Spleen (tissue), 11 donors: ENCODE measurements at regions not wholly inside any gene's neighbourhood (a gene's known extent, or its start where the extent isn't known, plus 50 kb on each side); places are given as distances from the start of the nearest gene placed in this dataset.
"Not testable (repeated sequence)": the region's sequence is repeated elsewhere in the genome, so short reads cannot be mapped to it uniquely, and the experiment has no call there.

Experiments
- DNase-seq: peaks from one replicate; pipeline ENCODE4 v3.0.0-alpha.2; 2020
- H3K27ac ChIP-seq, 8 donors: fragments of 200-600 bp; sonication (generic) in 7 of 8; 1 replicate in 4 of 8; 2 replicates in 4 of 8; pipeline versions ENCODE4 v1.5.0 to v1.8.0; 2016 to 2021; ENCODE audit warnings: inconsistent platforms in 4 of 8, mild to moderate bottlenecking in 4 of 8, moderate library complexity in 1 of 8
- H3K27me3 ChIP-seq, 7 donors: fragments of 200-600 bp; sonication (generic) in 6 of 7; replicated peaks in 1 of 7; 1 replicate in 4 of 7; 2 replicates in 3 of 7; pipeline versions ENCODE4 v1.5.0 to v1.8.0; 2016 to 2021; ENCODE audit warnings: inconsistent platforms in 3 of 7, mild to moderate bottlenecking in 1 of 7
- H3K36me3 ChIP-seq, 6 donors: fragments of 200-600 bp; sonication (generic) in 5 of 6; 1 replicate in 4 of 6; 2 replicates in 2 of 6; pipeline versions ENCODE4 v1.5.0 to v1.8.0; 2016 to 2021; ENCODE audit warnings: inconsistent platforms in 2 of 6
- H3K4me1 ChIP-seq, 6 donors: fragments of 200-600 bp; sonication (generic) in 5 of 6; 1 replicate in 3 of 6; 2 replicates in 3 of 6; pipeline versions ENCODE4 v1.5.0 to v1.8.0; 2016 to 2021; ENCODE audit warnings: inconsistent platforms in 3 of 6
- H3K4me3 ChIP-seq, 8 donors: fragments of 200-600 bp; sonication (generic) in 7 of 8; 1 replicate in 4 of 8; 2 replicates in 4 of 8; pipeline versions ENCODE4 v1.5.0 to v1.8.0; 2016 to 2021; ENCODE audit warnings: inconsistent platforms in 4 of 8, mild to moderate bottlenecking in 4 of 8, moderate library complexity in 2 of 8
- H3K9me3 ChIP-seq, 8 donors: fragments of 200-600 bp; sonication (generic) in 7 of 8; 1 replicate in 4 of 8; 2 replicates in 4 of 8; pipeline versions ENCODE4 v1.5.0 to v1.8.0; 2016 to 2021; ENCODE audit warnings: inconsistent platforms in 4 of 8
- POLR2AphosphoS5 ChIP-seq, 3 donors: sonication (generic); formaldehyde crosslinking; IDR thresholded peaks; one replicate each; pipeline ENCODE4 v1.5.1; 2017; ENCODE audit warnings: antibody characterized with exemption in 3 of 3
- whole genome bisulfite sequencing, 5 donors: extraction: QIAGEN DNeasy Blood & Tissue Kit in 3 of 5; methylation state at CpG; one replicate each; pipeline versions ENCODE4 v1.1.5 to v1.1.7; 2013 to 2018; 5-methylcytosine and 5-hydroxymethylcytosine counted together
- intact Hi-C: fragments of 100-400 bp; cut with DNase I; formaldehyde crosslinking; loops from one replicate; pipeline ENCODE4 v1.15.0; 2023; ENCODE audit warnings: low total_unique reads
- donor health status: healthy with polysubstance abuse.
- donor health status: DM: no; HTN: no; CAD: no; lungs with moderate emphysema.
- donor health status: DM: no; HTN: no; CAD: no.
- donor health status: Bipolar disorder and iron deficiency.
- donor health status: healthy.
- donor health status: DM: no; HTN: no; CAD: no.
- donor health status: DM: yes; HTN: yes; CAD: no.

GRCh38 chr15:85253196-85253915 lies 127.0 kb upstream of the AKAP13 start:
- H3K4me3 ChIP-seq, intact Hi-C loops, H3K36me3 ChIP-seq: not testable (repeated sequence)

GRCh38 chr15:85254961-85255360 lies 125.4 kb upstream of the AKAP13 start:
- H3K36me3 ChIP-seq, H3K27ac ChIP-seq, H3K4me3 ChIP-seq, H3K9me3 ChIP-seq, intact Hi-C loops, H3K27me3 ChIP-seq, DNase-seq: not testable (repeated sequence)
- H3K4me1 ChIP-seq = peaks cover 0 to 30% (median 13%) of the 10 kb centered on the region in 6 donors
- 89 to 96% (median 92%) methylated on average over 7 to 9 of the region's 9 CpGs for WGBS, 5 donors

More at GRCh38 chr15:85253196-85253915, 127.0 kb upstream of the AKAP13 start:
- peaks cover 0 to 30% (median 13%) of the 10 kb centered on the region in 6 donors for H3K4me1 ChIP-seq
- DNase-seq = peak; percentile 72
- H3K27ac ChIP-seq, H3K9me3 ChIP-seq, H3K27me3 ChIP-seq: not testable (repeated sequence)
- WGBS, 5 donors = 52 to 66% (median 62%) methylated on average over 4 to 15 of the region's 15 CpGs

GRCh38 chr15:85255502-85255901 lies 124.9 kb upstream of the AKAP13 start:
- H3K36me3 ChIP-seq, H3K4me3 ChIP-seq, H3K27me3 ChIP-seq, intact Hi-C loops, H3K9me3 ChIP-seq: not testable (repeated sequence)
- peak overlapping the region in 1 of 8 donors; percentile 64 for H3K27ac ChIP-seq
- 85 to 90% (median 89%) methylated on average over 19 to 24 of the region's 24 CpGs for WGBS, 5 donors
- peak; percentile 69 for DNase-seq
- peaks cover 0 to 30% (median 13%) of the 10 kb centered on the region in 6 donors for H3K4me1 ChIP-seq

DNA sequence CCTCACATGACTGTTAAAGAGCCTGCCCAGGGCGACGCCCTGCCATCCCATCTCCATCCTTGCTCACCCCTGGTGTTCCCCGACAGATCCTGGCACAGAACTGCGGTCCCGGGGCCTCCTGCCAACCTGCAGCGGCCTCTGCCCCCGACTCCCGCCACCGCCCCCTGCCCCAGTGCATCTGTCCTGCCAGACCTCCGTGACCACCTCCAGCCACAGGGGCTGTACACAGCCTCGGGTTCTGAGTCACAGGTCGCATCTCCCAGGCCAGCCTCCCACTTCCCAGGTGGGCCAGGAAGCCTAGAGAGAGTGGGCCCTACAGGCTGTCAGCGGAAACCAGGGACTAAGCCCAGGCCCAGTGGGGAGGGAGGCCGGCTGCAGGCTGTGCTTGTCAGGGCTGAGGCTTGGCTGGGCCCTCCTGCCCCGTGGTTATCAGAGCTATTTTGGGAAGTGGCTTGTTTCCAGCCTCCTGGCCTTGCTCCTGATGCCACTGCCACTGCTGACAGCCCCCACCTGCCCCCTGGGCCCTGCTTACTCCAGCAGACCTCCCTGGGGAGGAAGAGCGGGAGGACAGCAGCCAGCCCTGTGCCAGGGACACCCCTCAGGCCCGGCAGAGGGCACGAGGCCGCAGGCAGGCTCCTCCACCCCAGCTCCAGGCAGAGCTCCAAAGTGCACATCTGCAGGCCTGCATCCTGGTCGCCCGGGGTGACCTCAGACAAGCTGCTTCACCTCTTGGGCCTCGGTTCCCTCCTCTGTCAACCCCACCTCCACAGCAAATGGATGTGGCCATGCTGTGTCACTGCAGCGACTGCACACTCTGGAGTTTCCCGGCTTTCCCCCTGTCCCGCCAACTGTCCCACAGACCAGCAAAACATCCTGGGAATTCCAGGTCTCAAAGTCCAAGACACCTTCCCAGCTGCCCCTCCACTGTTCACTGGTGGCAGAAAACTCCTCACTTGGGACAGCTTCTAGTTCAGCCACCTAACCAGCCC lies 124.1 kb upstream of the AKAP13 start:
- WGBS, 5 donors = 56 to 64% (median 59%) methylated on average over 20 to 25 of the region's 25 CpGs
- peak; percentile 35 to 65 (median 61) for TF ChIP-seq POLR2AphosphoS5 (IDR thresholded peaks at IDR 0.05)
- H3K9me3 ChIP-seq, intact Hi-C loops, H3K36me3 ChIP-seq, H3K4me3 ChIP-seq, H3K27me3 ChIP-seq: not testable (repeated sequence)
- Histone ChIP-seq H3K27ac (peak overlapping the region in 4 of 8 donors; percentile 15 to 75 (median 52)), H3K4me1 (peaks cover 0 to 30% (median 13%) of the 10 kb centered on the region in 6 donors)
- DNase-seq = peak; percentile 77

GRCh38 chr15:85258062-85258445 lies 122.3 kb upstream of the AKAP13 start:
- DNase-seq = peak; percentile 75
- H3K27me3 ChIP-seq, H3K9me3 ChIP-seq, H3K36me3 ChIP-seq, intact Hi-C loops, H3K4me3 ChIP-seq, H3K27ac ChIP-seq: not testable (repeated sequence)
- peaks cover 0 to 28% (median 13%) of the 10 kb centered on the region in 6 donors for H3K4me1 ChIP-seq
- 56 to 88% (median 74%) methylated on average over 2 to 4 of the region's 4 CpGs for WGBS, 5 donors

GRCh38 chr15:85258559-85259209 lies 121.7 kb upstream of the AKAP13 start:
- H3K36me3 ChIP-seq, H3K27me3 ChIP-seq, H3K9me3 ChIP-seq, H3K27ac ChIP-seq, H3K4me3 ChIP-seq, intact Hi-C loops: not testable (repeated sequence)
- peaks cover 0 to 21% (median 9%) of the 10 kb centered on the region in 6 donors for H3K4me1 ChIP-seq
- DNase-seq = peak; percentile 71
- WGBS, 5 donors = 81 to 87% (median 82%) methylated on average over 8 to 15 of the region's 19 CpGs; no CpG with 5 or more reads in 2 of the 5 donors

DNA sequence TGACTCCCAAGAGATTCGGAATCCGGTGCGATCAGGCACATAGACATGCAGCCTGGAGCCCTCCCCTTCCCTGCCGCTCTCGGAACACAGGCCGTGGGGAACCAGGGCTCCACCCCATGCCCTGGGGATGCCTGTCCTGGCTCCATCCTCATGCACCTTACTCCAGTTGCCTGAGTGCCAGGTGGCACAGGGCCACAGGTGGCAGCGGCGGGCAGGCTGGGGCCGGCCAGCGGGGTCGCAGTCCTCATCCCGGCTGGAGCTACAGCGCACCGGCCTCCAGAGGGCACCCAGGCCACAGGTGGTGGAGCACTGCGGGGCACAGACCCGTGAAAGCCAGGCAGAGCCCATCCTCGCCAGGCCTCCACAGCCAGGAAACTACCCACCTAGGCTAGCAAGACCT lies 119.9 kb upstream of the AKAP13 start:
- H3K4me1 ChIP-seq = peaks cover 0 to 17% (median 9%) of the 10 kb centered on the region in 6 donors
- H3K36me3 ChIP-seq, H3K27me3 ChIP-seq, H3K4me3 ChIP-seq, intact Hi-C loops, H3K27ac ChIP-seq, H3K9me3 ChIP-seq: not testable (repeated sequence)
- DNase-seq = peak; percentile 54
- 83 to 91% (median 88%) methylated on average over 3 to 11 of the region's 17 CpGs; no CpG with 5 or more reads in 1 of the 5 donors for whole genome bisulfite sequencing, 5 donors

DNA sequence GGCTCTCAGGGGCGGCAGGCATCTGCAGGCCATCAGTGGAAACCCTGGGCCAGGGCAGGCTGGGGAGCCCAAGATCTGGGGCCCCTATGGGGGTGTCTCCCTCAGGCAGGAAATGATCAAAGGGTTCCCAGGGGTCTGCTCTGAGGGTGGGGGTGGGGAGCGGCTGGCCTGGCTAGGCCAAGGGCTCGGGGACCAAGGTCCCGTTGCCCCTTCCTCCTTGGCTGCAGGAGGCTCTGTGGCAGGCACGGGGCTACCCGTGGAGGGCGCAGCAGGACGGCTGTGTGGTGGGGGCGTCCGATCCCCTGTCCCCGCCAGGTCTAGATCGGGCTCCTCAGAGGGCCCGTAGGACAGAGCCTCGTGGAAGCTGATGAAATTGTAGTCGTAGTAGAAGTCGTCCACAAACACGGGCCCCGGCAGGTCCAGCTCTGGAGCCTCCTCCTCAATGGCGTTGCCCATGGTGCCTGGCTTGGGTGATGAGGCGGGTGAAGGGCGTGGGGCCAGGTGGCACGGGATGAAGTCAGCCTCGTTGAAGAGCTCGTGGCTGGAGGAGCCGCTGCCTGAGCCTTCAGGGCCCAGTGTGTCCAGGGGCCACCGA lies 117.8 kb upstream of the AKAP13 start:
- H3K36me3 ChIP-seq, H3K4me1 ChIP-seq, DNase-seq, intact Hi-C loops, H3K27ac ChIP-seq, H3K27me3 ChIP-seq, H3K4me3 ChIP-seq, H3K9me3 ChIP-seq: not testable (repeated sequence)
- WGBS, 5 donors = 85 to 94% (median 87%) methylated on average over 13 to 26 of the region's 26 CpGs

GRCh38 chr15:85263842-85264440 lies 116.5 kb upstream of the AKAP13 start:
- intact Hi-C loops, H3K9me3 ChIP-seq, H3K36me3 ChIP-seq, H3K4me3 ChIP-seq, H3K27ac ChIP-seq, H3K27me3 ChIP-seq, H3K4me1 ChIP-seq: not testable (repeated sequence)
- WGBS, 5 donors = 92 to 98% (median 96%) methylated on average over 6 to 13 of the region's 13 CpGs
- peak; percentile 51 for DNase-seq
